GM19328 (cell line): ENCODE measurements at regions not wholly inside any gene's neighbourhood (a gene's known extent, or its start where the extent isn't known, plus 50 kb on each side); places are given as distances from the start of the nearest gene placed in this dataset.
"Not testable (repeated sequence)": the region's sequence is repeated elsewhere in the genome, so short reads cannot be mapped to it uniquely, and the experiment has no call there.

Experiments
- ATAC-seq: cut with Tn5 transposase; IDR thresholded peaks from one replicate; pipeline ENCODE4 v1.9.1; 2021; ENCODE audit warnings: mild to moderate bottlenecking, moderate library complexity; ENCODE audit not compliant: unreplicated experiment

DNA sequence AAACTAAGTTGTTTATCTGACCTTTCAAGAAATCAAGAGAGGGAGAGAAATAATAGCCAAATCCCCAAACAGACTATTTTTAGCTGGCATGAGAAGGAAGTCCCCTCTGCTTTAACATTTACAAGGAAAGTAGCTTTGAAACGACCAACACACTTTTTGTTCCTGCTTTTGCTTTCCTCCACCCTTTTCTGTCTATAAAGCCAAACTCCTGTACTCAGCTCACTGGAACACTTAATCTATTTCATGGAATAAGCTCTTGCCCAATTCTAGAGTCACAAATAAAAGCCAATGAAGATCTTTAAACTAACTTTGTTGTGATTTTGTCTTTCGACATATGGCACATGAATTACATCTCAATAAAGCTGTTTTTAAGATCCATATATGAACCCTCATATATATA, 86.8 kb upstream of the CCDC71L start:
- no peak for ATAC-seq

DNA sequence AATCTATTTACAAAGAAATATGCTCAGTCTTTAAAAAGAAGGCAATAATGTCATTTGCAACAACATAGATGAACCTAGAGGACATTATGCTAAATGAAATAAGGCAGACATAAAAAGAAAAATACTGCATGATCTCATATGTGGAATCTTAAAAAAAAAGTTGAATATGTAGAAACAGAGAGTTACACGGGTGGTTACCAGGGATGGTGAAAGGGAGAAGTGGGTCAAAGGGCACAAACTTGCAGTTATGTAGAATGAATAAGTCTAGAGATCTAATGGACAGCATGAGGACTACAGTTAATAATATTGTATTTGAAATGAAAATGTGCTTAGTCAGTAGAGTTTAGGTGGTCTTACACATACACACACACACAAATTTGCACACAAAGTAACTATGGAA, 88.2 kb upstream of the CCDC71L start:
- no peak for ATAC-seq

DNA sequence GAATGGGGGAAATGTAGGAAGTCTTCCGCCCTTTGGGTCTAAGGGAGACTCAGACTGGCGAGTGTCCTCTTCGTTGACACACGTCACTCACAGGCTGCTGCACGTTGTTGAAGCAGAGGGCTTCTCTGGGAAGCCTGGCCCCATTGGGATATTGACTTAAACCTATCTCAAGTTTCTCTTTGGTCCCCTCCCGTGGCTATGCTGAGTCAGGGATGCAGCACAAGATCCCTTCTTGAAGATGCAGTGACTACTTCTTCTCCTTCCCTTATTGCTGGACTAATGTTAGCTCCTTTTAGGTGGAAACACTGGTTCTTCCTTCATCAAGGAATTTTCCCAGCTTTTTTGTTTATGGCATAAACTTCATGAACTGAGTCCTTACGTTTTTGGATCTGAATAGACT, 89.8 kb upstream of the CCDC71L start:
- ATAC-seq = no peak

GRCh38 chr7:106752367-106752766, 91.4 kb upstream of the CCDC71L start:
- no peak for ATAC-seq

DNA sequence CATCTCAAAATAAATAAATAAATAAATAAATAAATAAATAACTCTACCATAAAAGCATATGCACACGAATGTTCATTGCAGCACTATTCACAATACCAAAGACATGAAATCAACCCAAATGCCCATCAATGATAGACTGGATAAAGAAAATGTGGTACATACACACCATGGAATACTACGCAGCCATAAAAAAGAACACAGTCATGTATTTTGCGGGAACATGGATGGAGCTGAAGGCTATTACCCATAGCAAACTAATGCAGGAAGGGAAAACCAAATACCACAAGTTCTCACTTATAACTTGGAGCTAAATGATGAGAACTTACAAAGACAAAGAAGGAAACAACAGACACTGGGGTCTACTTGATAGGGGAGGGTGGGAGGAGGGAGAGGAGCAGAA, 94.1 kb upstream of the CCDC71L start:
- not testable (repeated sequence) for ATAC-seq

DNA sequence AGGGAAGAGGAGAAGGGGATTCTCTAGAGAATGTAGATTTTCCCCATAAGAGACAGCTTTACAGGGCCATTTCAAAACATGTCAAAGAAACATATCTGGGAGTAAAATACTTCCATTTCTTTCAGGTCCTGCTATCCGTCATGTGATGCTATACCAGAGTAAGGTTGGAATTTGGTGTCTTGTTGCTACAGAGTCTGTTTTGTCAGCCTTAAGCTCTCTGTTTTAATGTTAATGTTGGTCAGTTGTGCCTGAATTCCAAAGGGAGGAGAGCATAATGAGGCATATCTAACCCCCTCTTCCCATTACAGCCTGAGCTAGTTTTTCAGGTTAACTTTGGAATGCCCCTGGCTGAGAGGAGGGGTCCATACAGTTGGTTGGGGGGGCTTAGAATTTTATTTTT, 94.7 kb upstream of the CCDC71L start:
- no peak for ATAC-seq

GRCh38 chr7:106756071-106756470, 95.1 kb upstream of the CCDC71L start:
- no peak for ATAC-seq

- no peak for ATAC-seq
Measured at GRCh38 chr7:106756884-106757283, 95.9 kb upstream of the CCDC71L start.

GRCh38 chr7:106757846-106758245, 96.9 kb upstream of the CCDC71L start:
- no peak for ATAC-seq

- not testable (repeated sequence) for ATAC-seq
Measured at GRCh38 chr7:106762845-106763244, 101.9 kb upstream of the CCDC71L start.

DNA sequence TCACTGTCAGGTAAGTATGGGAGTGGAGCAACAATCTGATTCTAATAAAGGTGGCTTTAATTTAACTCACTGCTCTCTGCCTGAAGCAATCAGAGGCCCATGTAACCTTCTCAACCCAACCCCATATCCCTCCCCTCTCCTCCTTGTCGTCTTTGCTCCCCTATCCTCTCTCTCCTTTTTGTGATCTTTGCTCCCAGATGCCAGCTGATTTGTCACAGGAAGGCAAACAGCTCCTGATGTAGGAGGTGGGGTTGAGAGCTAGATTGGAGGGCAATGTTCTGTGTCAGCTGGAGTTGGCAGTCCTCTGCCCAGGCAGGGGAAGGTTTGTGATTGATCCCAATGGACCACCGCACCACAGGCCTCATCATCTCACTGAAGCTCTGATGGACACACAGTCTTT, 101.4 kb upstream of the PIK3CG start:
- ATAC-seq = no peak

DNA sequence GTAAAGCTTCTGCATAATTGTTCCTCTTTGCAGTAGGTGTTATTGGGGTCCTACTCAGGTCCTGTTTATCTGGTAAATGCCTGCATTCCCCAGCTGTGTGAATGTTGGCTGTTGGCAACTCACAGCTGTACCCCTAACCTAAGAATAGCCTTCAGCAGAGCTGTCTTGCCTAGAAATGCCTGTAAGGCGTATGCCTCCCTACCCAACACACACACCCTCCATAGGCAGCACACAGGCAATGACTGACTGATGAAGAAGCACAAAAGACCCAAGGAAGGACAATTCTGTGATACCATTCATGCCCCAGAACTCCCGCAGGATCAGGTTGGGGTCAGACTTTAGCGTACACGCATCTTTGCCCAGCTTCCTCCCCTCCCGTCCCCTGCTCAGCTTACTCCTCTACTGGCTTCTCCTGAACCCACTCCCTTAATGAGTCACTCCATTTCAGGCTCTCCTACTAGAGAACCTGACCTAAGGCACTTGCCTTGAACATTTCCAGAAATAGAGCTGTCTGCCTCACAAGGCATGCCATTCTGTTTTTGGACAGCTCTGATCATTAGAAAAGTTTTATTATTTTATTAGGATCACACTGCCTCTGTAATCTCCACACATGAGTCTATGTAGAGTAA, 99.2 kb upstream of the PIK3CG start:
- ATAC-seq = no peak

DNA sequence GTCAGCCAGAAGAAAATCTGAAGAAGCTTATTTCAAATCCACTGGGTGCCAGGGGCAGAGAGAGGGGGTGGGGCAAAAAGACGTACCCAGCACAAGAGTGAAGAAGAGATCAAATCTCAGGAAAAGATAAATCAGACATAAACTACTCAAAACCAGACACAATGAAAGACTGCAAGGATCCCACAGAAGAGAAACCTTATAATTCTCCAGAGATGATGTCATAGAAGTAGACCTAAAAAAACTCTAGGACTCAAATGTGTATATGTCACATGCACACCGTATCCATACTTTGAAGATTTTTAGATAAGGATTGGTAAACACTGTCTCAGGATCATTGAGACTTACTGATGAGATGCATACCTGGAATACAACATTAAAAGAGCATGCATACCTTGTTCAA, 98.5 kb upstream of the PIK3CG start:
- no peak for ATAC-seq

- ATAC-seq = no peak
Measured at GRCh38 chr7:106767078-106767477, 98.0 kb upstream of the PIK3CG start.

DNA sequence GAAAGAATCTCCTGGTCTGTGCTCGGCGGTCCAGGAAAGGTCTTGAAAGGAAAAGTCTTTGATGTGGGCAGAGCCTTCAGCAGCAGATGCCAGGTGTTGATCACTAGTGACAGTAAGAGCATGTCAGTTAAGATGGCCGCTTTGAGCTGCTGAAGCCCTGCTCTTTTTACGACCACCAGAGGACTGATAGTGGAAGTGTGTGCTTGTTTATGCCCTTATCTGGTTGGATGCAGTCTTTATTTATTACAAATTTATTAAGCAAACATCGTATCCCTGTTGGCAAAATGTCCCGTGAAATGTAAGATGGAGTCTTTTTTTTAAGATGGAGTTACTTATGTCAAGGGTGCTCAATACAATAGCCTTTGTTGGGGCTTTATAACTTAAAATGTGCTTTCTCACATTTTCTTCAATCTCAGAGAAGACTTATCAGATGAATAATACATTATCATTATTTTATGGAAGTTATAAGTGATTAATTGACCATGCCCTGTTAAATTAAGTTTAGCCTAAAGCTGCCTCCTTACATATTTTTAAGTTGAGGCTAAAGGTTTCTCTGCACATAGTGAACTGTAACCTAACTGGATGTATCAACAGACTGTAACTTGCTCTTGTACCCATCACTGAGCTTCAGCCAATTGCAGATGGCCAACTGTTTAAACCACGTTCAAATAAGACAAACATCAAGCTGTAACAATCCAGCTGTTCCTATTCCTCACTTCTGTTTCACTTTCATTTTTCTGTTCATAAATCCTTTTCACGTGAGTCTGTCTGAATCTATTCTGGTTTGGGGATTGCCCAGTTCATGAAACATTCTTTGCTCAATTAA, 97.4 kb upstream of the PIK3CG start:
- peak; percentile 82 for ATAC-seq

DNA sequence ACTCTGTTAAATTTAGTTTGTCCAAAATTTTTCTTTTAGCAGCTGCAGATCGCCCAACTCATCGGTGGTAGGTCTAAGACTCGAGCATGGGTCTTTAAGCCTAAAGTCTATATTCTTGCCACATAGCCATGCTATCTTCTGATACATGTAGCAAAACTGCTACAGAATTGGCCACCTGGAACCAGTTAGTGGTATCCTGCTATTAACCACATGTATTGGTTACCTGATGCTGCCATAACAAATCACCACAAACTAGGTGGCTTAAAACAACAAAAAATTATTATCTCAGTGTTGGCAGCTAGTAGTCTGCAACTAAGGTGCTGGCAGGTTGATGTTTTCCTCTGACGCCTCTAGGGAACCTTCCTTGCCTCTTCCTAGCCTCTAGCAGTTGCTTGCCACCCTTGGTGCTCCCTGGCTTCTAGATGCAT, 96.7 kb upstream of the PIK3CG start:
- ATAC-seq = peak; percentile 70

DNA sequence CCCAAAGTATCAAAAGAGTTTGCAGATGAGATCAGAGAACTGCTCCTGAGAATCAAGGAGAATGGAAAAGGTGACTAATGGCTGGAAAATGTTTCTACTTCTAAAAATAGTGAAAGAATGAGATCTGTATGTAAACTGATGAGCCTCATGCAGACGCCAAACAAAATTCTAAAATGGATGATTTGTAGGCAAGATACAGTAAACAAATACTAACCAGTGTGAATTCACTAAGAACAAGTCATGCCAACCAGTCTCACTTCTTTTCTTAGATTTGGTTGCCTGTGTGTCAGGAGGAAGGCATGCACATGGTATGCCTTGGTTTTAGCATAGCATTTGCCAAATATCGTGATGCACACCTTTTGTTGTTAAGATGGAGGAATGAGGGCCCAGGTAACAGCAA, 94.9 kb upstream of the PIK3CG start:
- no peak for ATAC-seq

DNA sequence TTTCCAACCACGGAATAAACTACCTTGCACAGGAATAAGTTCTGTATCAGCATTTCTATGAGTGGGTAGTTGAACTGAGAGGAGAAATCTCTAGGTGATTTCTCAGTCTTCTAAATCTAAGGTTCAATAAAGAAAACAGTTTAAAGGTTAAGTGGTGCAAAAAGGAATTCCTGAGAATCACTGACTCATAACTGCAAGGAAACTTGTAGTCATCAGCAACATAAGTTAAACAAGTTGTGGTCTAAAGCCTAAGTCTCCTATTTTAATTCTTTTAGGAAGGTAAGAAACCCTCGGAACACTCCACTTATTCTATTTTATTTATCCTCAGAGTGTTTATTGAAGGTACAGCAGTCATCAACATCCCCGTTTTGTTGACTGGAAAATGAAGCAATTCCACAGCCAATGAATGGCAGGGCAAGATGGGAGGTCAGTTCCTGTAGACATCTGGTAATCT, 92.4 kb upstream of the PIK3CG start:
- ATAC-seq = no peak

DNA sequence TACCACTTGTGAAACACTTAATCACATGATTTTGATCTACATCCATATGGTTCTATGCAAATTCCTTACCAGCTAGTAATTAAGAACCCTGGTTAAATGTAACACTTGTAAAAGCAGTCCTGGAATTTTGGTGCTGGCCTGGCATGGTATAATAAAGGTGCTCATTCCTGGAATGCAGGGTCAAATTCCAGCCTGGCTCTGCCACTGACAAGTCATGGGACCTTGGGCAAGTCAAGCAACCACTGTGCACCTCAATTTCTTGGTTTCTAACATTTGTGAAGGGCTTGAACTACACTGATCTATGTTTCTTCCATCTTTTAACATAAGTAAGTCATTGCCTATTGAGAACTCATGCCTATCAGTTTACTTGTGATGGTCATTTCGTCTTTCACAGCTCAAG, 91.9 kb upstream of the PIK3CG start:
- no peak for ATAC-seq

- ATAC-seq = no peak
Measured at GRCh38 chr7:106773721-106774120, 91.4 kb upstream of the PIK3CG start.

GRCh38 chr7:106774213-106774767, 90.8 kb upstream of the PIK3CG start:
- ATAC-seq = no peak
